ENCODE measurements at regions not wholly inside any gene's neighbourhood (a gene's known extent, or its start where the extent isn't known, plus 50 kb on each side); places are given as distances from the start of the nearest gene placed in this dataset.

DNA sequence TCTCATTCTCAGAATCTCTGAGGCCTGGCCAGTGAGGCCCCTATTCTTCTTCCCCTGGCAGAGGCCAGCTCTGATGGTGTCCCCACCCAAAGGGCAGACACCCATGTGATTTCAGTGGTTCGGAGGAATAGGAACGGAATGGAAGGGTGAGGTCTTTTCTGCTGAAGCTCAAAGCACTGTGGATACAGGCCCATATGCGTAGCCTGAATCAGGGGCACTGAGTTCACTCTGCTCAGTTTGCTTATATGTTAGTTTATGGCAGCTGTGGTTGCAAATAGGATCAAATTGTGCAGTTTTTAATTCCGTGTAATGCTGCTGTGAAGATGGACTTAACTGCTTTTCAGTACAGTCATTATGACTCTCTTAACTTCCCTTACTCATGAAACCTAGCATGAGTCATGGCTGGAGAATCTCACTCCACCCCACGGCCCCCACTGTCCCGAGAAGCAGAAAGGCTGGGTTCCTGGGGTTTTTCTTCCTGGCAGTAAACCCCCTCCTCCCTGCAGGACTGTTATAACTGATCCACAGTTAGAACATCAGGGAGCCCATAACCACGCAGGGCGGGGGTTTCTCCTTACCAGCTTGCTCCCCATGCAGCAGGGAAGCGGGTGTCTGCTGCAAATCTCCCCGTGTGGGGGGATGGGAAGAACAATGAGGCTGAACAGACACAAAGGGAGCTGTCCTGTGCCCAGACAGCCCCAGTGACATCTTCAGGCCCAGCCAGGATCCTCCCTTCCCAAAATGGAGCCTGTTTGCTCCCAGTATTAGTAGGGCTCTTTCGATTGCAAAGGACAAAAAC, 122.7 kb downstream of the SLC38A6 start:
- POLR2A ChIA-PET, result interaction anchor here (0.9 to 3.4 kb wide), 8 partner anchors 10 to 659 kb away, joined by 3 to 17 read pairs (median 4); partner anchors contain the start of genes SLC38A6, SNAPC1 and TRMT5

DNA sequence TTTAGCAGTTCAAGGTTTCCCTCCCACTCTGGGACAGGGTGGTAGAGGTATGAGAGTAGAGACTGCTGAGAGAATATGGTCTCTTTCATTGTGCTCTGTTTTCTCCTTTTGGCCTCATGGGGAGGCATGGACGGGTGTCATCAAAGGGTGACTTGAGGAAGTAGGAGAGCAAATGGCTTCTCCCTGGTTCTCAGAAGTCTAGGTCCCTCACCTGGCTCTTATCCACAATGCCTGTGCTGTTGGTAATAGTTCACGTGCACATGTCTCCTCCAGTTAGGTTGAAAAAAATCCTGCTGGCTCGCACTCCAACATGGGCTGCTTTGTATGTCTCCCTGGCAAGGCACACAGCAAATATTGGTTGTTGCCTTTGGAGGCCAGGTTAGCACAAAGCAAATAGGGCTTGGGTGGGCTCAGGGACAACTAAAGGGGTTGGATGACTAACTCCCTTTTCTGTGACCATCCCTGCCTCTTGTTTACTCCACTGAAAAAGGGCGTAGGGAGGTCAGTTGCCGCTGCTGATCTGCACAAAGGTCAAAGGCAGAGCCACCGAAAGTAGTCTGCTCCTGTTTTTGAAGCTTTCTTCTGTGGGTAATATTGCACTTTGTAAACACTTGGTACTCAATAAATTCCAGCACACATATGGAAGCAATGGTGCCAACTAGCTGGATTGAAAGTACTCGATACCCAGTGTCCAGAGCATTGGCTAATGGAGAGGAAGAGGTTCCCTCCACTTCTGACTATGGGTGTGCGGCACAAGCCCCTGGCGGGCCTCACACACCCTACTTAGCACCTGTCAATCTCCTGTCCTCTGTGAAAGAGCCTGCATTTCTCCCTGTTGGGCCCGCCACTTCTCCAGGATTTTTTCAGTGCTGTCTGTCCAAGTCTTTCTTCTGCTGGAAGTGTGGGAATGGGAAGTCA, 121.8 kb downstream of the SLC38A6 start:
- intact Hi-C loops (cut with micrococcal nuclease), result loop anchor here (2.0 to 10.0 kb wide), 2 partner anchors 46 to 72 kb away; no protein-coding TSS in a partner anchor
- Mint-ChIP-seq H3K9me3 (ENCODE audit: unreplicated experiment) (no peaks in the 10 kb centered on the region), H3K4me3 (ENCODE audit: unreplicated experiment) (peak overlapping the region; percentile 60), H3K27me3 (ENCODE audit: insufficient read depth, unreplicated experiment) (no peaks in the 10 kb centered on the region), H3K4me1 (ENCODE audit: insufficient read depth, unreplicated experiment) (peaks cover 43% of the 10 kb centered on the region), H3K27ac (ENCODE audit: low read depth, unreplicated experiment) (peak overlapping the region; percentile 98), H3K36me3 (ENCODE audit: insufficient read depth, unreplicated experiment) (peaks cover 7% of the 10 kb centered on the region)
- CTCF ChIA-PET, result interaction anchor here (0.7 kb wide), 1 partner anchor 40 kb away, joined by 4 read pairs; no protein-coding TSS in a partner anchor
- no peak for DNase-seq (ENCODE audit: unreplicated experiment)
- BruUV-seq (replicated peaks), result TSS peak; percentile 82
- TF ChIP-seq CTCF (IDR thresholded peaks at IDR 0.05; ENCODE audit: unreplicated experiment), result no peak
- POLR2A ChIA-PET, result interaction anchor here (0.9 to 3.4 kb wide), 8 partner anchors 9 to 660 kb away, joined by 3 to 17 read pairs (median 4); partner anchors contain the start of genes SLC38A6, SNAPC1 and TRMT5

More for the DNA sequence above, 122.7 kb downstream of the SLC38A6 start:
- intact Hi-C loops (cut with micrococcal nuclease), result loop anchor here (2.0 to 10.0 kb wide), 2 partner anchors 45 to 71 kb away; no protein-coding TSS in a partner anchor
- Mint-ChIP-seq H3K9me3 (ENCODE audit: unreplicated experiment) (no peaks in the 10 kb centered on the region), H3K4me1 (ENCODE audit: insufficient read depth, unreplicated experiment) (peaks cover 43% of the 10 kb centered on the region), H3K27me3 (ENCODE audit: insufficient read depth, unreplicated experiment) (no peaks in the 10 kb centered on the region), H3K36me3 (ENCODE audit: insufficient read depth, unreplicated experiment) (peaks cover 7% of the 10 kb centered on the region), H3K4me3 (ENCODE audit: unreplicated experiment) (peak overlapping the region; percentile 60), H3K27ac (ENCODE audit: low read depth, unreplicated experiment) (peak overlapping the region; percentile 98)
- CTCF ChIA-PET, result interaction anchor here (0.7 kb wide), 1 partner anchor 39 kb away, joined by 4 read pairs; no protein-coding TSS in a partner anchor
- no peak for TF ChIP-seq CTCF (IDR thresholded peaks at IDR 0.05; ENCODE audit: unreplicated experiment)
- no TSS peak for BruUV-seq (replicated peaks)
- peak; percentile 91 for DNase-seq (ENCODE audit: unreplicated experiment)

Data from MCF 10A (cell line).